ENCODE measurements at regions not wholly inside any gene's neighbourhood (a gene's known extent, or its start where the extent isn't known, plus 50 kb on each side); places are given as distances from the start of the nearest gene placed in this dataset.

- DNase-seq (ENCODE audit: low read depth in 2 of 2): no peak
Measured at GRCh38 chr2:20150110-20150706, 74.7 kb downstream of the SDC1 start.

GRCh38 chr2:20149703-20150030, 75.3 kb downstream of the SDC1 start:
- DNase-seq (ENCODE audit: low read depth in 2 of 2): no peak

- DNase-seq (ENCODE audit: low read depth in 2 of 2): no peak
Measured at GRCh38 chr2:20148923-20149702, 75.8 kb downstream of the SDC1 start.

GRCh38 chr2:20148426-20148922, 76.5 kb downstream of the SDC1 start:
- DNase-seq (ENCODE audit: low read depth in 2 of 2): no peak

- no peak for DNase-seq (ENCODE audit: low read depth in 2 of 2)
Measured at GRCh38 chr2:20147351-20147750, 77.6 kb downstream of the SDC1 start.

- no peak for DNase-seq (ENCODE audit: low read depth in 2 of 2)
Measured at GRCh38 chr2:20146401-20146800, 78.5 kb downstream of the SDC1 start.

- DNase-seq (ENCODE audit: low read depth in 2 of 2): no peak
Measured at GRCh38 chr2:20145497-20146193, 79.3 kb downstream of the SDC1 start.

GRCh38 chr2:20144861-20145260, 80.1 kb downstream of the SDC1 start:
- DNase-seq (ENCODE audit: low read depth in 2 of 2): no peak

GRCh38 chr2:20144196-20144595, 80.7 kb downstream of the SDC1 start:
- no peak for DNase-seq (ENCODE audit: low read depth in 2 of 2)

- no peak for DNase-seq (ENCODE audit: low read depth in 2 of 2)
Measured at GRCh38 chr2:20143263-20143662, 81.7 kb downstream of the SDC1 start.

GRCh38 chr2:20141806-20142205, 83.1 kb downstream of the SDC1 start:
- DNase-seq (ENCODE audit: low read depth in 2 of 2): no peak

- DNase-seq (ENCODE audit: low read depth in 2 of 2): no peak
Measured at GRCh38 chr2:20141056-20141762, 83.7 kb downstream of the SDC1 start.

- no peak for DNase-seq (ENCODE audit: low read depth in 2 of 2)
Measured at GRCh38 chr2:20140321-20141055, 84.4 kb downstream of the SDC1 start.

- DNase-seq (ENCODE audit: low read depth in 2 of 2): no peak
Measured at GRCh38 chr2:20139407-20140172, 85.3 kb downstream of the SDC1 start.

- DNase-seq (ENCODE audit: low read depth in 2 of 2): no peak
Measured at GRCh38 chr2:20138696-20139095, 86.2 kb downstream of the SDC1 start.

- no peak for DNase-seq (ENCODE audit: low read depth in 2 of 2)
Measured at GRCh38 chr2:20137884-20138283, 86.5 kb upstream of the LAPTM4A start.

- no peak for DNase-seq (ENCODE audit: low read depth in 2 of 2)
Measured at GRCh38 chr2:20137131-20137571, 85.7 kb upstream of the LAPTM4A start.

GRCh38 chr2:20136149-20136548, 84.7 kb upstream of the LAPTM4A start:
- DNase-seq (ENCODE audit: low read depth in 2 of 2): no peak

- no peak for DNase-seq (ENCODE audit: low read depth in 2 of 2)
Measured at GRCh38 chr2:20135631-20136050, 84.2 kb upstream of the LAPTM4A start.

GRCh38 chr2:20132990-20133535, 81.6 kb upstream of the LAPTM4A start:
- DNase-seq (ENCODE audit: low read depth in 2 of 2): no peak
